ENCODE measurements at regions not wholly inside any gene's neighbourhood (a gene's known extent, or its start where the extent isn't known, plus 50 kb on each side); places are given as distances from the start of the nearest gene placed in this dataset.

- Histone ChIP-seq H3K27ac (ENCODE audit: low read length) (no peak overlapping the region), H3K4me2 (ENCODE audit: insufficient read depth, low read length) (no peak overlapping the region), H3K9me3 (ENCODE audit: insufficient read depth, low read length, severe bottlenecking) (no peaks in the 10 kb centered on the region), H3K4me3 (ENCODE audit: low read depth in 1 of 2, low read length in 2 of 2) (no peak overlapping the region), H3K79me2 (ENCODE audit: insufficient read depth, low read length) (no peaks in the 10 kb centered on the region), H4K20me1 (ENCODE audit: insufficient read depth, low read length) (no peaks in the 10 kb centered on the region), H2AFZ (ENCODE audit: low read depth, low read length) (no peak overlapping the region), H3K4me1 (ENCODE audit: insufficient read depth, low read length) (no peaks in the 10 kb centered on the region), H3K9ac (ENCODE audit: low read depth, low read length) (no peak overlapping the region), H3K27me3 (ENCODE audit: insufficient read depth, low read length, poor library complexity) (peaks cover 8% of the 10 kb centered on the region), H3K36me3 (ENCODE audit: insufficient read depth, low read length) (no peaks in the 10 kb centered on the region)
- TF ChIP-seq CTCF (IDR thresholded peaks at IDR 0.05; ENCODE audit: borderline replicate concordance, extremely low read depth, low read length, poor library complexity, severe bottlenecking) (no peak), EZH2 (IDR thresholded peaks at IDR 0.05; ENCODE audit: borderline replicate concordance, low read depth, low read length, severe bottlenecking) (no peak)
- ATAC-seq (ENCODE audit: insufficient read depth, low read depth), result no peak
- DNase-seq, result no peak
These were observed 285.0 kb upstream of the NR5A2 start for GRCh38 chr1:199742547-199742946.

DNA sequence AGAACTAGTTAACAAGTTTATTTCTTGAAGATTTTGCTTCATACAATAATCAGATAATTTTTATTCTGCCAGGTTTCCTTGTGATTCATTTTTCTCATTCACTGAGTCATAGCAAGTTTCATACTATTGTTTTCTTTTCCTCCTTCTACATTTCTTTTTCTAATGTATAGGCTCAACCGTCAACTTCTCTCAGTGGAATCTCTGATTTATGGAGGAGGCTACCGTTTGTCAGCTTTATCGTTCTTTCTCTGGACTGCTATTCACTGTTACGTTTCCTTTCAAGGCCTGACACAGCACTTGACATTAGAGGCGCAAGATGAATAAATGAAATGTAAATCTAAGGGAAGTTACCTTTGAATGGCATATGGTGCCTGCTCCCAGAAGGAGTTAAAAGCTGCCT lies 284.3 kb upstream of the NR5A2 start:
- H3K27me3 ChIP-seq (ENCODE audit: insufficient read depth, low read length, poor library complexity), result peaks cover 8% of the 10 kb centered on the region
- no peak overlapping the region for H3K4me2 ChIP-seq (ENCODE audit: insufficient read depth, low read length)
- no peak for ATAC-seq (ENCODE audit: insufficient read depth, low read depth)
- no peak overlapping the region for H3K4me3 ChIP-seq (ENCODE audit: low read depth in 1 of 2, low read length in 2 of 2)
- no peaks in the 10 kb centered on the region for H3K4me1 ChIP-seq (ENCODE audit: insufficient read depth, low read length)
- no peak overlapping the region for H2AFZ ChIP-seq (ENCODE audit: low read depth, low read length)
- H3K9ac ChIP-seq (ENCODE audit: low read depth, low read length), result no peak overlapping the region
- H3K9me3 ChIP-seq (ENCODE audit: insufficient read depth, low read length, severe bottlenecking), result no peaks in the 10 kb centered on the region
- H3K27ac ChIP-seq (ENCODE audit: low read length), result no peak overlapping the region
- no peak for DNase-seq
- no peaks in the 10 kb centered on the region for H4K20me1 ChIP-seq (ENCODE audit: insufficient read depth, low read length)
- TF ChIP-seq EZH2 (IDR thresholded peaks at IDR 0.05; ENCODE audit: borderline replicate concordance, low read depth, low read length, severe bottlenecking) (no peak), CTCF (IDR thresholded peaks at IDR 0.05; ENCODE audit: borderline replicate concordance, extremely low read depth, low read length, poor library complexity, severe bottlenecking) (no peak)
- no peaks in the 10 kb centered on the region for H3K79me2 ChIP-seq (ENCODE audit: insufficient read depth, low read length)
- no peaks in the 10 kb centered on the region for H3K36me3 ChIP-seq (ENCODE audit: insufficient read depth, low read length)

DNA sequence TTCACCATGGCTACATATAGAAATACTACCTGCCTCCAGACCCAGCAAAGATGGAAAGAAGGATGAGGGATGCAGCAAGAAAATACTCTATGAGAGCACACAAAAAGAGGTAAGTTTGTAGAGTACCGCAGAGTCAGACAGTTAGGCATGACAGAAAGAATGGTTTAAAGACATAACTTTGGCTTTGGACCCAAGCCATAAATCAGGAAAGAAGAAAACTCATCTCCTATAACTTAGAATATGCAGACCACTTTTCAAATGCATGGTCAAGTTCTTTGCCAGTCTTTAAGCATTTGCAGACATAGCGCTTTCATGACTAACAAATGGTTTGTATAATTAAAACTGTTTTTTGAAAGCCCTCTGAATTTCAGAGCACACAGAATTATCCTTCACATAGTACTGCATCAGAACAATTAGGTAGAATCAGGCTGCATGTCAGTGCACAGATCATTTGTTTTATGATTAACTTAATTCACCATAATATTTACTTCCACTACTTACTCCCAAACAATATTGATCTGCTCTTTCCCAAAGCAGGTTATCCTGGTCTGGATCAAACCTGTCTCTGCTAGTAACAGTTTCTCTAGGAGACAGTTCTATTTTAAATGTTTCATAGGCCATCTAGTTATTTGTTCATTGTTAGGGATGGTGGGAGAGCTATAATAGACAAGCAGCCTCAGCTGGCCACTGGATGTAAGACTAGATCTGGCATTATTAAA lies 280.7 kb upstream of the NR5A2 start:
- Histone ChIP-seq H3K9ac (ENCODE audit: low read depth, low read length) (no peak overlapping the region), H3K9me3 (ENCODE audit: insufficient read depth, low read length, severe bottlenecking) (no peaks in the 10 kb centered on the region), H3K4me3 (ENCODE audit: low read depth in 1 of 2, low read length in 2 of 2) (no peak overlapping the region), H3K27ac (ENCODE audit: low read length) (no peak overlapping the region), H3K36me3 (ENCODE audit: insufficient read depth, low read length) (no peaks in the 10 kb centered on the region), H3K4me1 (ENCODE audit: insufficient read depth, low read length) (no peaks in the 10 kb centered on the region), H2AFZ (ENCODE audit: low read depth, low read length) (no peak overlapping the region), H3K4me2 (ENCODE audit: insufficient read depth, low read length) (no peak overlapping the region), H3K79me2 (ENCODE audit: insufficient read depth, low read length) (no peaks in the 10 kb centered on the region), H4K20me1 (ENCODE audit: insufficient read depth, low read length) (no peaks in the 10 kb centered on the region), H3K27me3 (ENCODE audit: insufficient read depth, low read length, poor library complexity) (peaks cover 8% of the 10 kb centered on the region)
- TF ChIP-seq EZH2 (IDR thresholded peaks at IDR 0.05; ENCODE audit: borderline replicate concordance, low read depth, low read length, severe bottlenecking), result no peak
- no peak for TF ChIP-seq CTCF (IDR thresholded peaks at IDR 0.05; ENCODE audit: borderline replicate concordance, extremely low read depth, low read length, poor library complexity, severe bottlenecking)
- no peak for ATAC-seq (ENCODE audit: insufficient read depth, low read depth)
- no peak for DNase-seq

All from DND-41 (cell line).